HG03103 (cell line): ENCODE measurements at regions not wholly inside any gene's neighbourhood (a gene's known extent, or its start where the extent isn't known, plus 50 kb on each side); places are given as distances from the start of the nearest gene placed in this dataset.

Experiments
- ATAC-seq: cut with Tn5 transposase; IDR thresholded peaks from one replicate; pipeline ENCODE4 v1.9.1; 2021; ENCODE audit warnings: low read depth; ENCODE audit not compliant: unreplicated experiment

GRCh38 chr9:2933165-2934095, 89.5 kb upstream of the PUM3 start:
- no peak for ATAC-seq

- no peak for ATAC-seq
These were observed 84.5 kb upstream of the PUM3 start for GRCh38 chr9:2928411-2928810.

GRCh38 chr9:2925016-2925415, 81.1 kb upstream of the PUM3 start:
- ATAC-seq, result no peak

GRCh38 chr9:2924380-2924768, 80.5 kb upstream of the PUM3 start:
- no peak for ATAC-seq

- ATAC-seq, result no peak
These were observed 80.0 kb upstream of the PUM3 start for GRCh38 chr9:2923766-2924379.

GRCh38 chr9:2919347-2919746, 75.5 kb upstream of the PUM3 start:
- ATAC-seq, result no peak

GRCh38 chr9:2916382-2916985, 72.6 kb upstream of the PUM3 start:
- ATAC-seq, result no peak

- ATAC-seq, result no peak
These were observed 69.1 kb upstream of the PUM3 start for GRCh38 chr9:2913026-2913425.

GRCh38 chr9:2907411-2907810, 63.5 kb upstream of the PUM3 start:
- no peak for ATAC-seq

- ATAC-seq, result no peak
These were observed 60.5 kb upstream of the PUM3 start for GRCh38 chr9:2904242-2904930.
